ENCODE measurements at regions not wholly inside any gene's neighbourhood (a gene's known extent, or its start where the extent isn't known, plus 50 kb on each side); places are given as distances from the start of the nearest gene placed in this dataset.

DNA sequence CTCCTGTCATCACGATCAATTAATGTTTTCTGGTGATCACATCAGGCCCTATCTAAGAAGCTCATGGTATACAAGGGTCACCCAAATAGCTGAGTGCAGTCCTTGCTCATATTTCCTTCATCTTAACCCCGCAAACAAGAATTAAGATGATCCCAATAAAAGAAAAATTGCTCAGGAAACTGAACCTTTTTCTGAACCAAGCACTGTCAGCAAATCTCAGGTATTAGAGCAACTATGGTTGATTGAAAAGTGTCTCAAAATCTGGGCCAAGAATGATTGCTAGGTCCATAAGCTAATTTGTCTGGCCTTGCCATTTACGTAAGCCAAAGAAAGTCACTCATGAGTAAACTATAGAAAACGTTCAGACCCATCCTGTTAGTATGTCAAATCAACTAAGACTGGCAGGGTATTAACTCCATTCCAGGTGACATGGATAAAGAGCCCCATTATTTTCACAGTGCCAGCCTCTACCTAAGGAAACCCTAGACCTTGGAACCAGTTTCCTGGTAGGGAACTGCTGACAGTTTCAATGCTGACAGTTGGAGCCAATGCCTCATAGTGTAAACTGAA is 209.3 kb downstream of the DEPDC1B start:
- TF ChIP-seq, protein P1, sequence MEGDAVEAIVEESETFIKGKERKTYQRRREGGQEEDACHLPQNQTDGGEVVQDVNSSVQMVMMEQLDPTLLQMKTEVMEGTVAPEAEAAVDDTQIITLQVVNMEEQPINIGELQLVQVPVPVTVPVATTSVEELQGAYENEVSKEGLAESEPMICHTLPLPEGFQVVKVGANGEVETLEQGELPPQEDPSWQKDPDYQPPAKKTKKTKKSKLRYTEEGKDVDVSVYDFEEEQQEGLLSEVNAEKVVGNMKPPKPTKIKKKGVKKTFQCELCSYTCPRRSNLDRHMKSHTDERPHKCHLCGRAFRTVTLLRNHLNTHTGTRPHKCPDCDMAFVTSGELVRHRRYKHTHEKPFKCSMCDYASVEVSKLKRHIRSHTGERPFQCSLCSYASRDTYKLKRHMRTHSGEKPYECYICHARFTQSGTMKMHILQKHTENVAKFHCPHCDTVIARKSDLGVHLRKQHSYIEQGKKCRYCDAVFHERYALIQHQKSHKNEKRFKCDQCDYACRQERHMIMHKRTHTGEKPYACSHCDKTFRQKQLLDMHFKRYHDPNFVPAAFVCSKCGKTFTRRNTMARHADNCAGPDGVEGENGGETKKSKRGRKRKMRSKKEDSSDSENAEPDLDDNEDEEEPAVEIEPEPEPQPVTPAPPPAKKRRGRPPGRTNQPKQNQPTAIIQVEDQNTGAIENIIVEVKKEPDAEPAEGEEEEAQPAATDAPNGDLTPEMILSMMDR (IDR thresholded peaks at IDR 0.05), result no peak
- TF ChIP-seq POLR2A (IDR thresholded peaks at IDR 0.05), result no peak
